Esophagus squamous epithelium (tissue), 4 donors: ENCODE measurements at regions not wholly inside any gene's neighbourhood (a gene's known extent, or its start where the extent isn't known, plus 50 kb on each side); places are given as distances from the start of the nearest gene placed in this dataset.

Experiments used
- CTCF ChIP-seq, 6 experiments: fragments of 450-650 bp in 4 of 6; fragments of 200-600 bp in 2 of 6; sonication (generic) in 2 of 6; IDR thresholded peaks; one replicate each; pipeline ENCODE4 v1.5.1; 2016 to 2019; ENCODE audit warnings: antibody characterized with exemption in 6 of 6, mild to moderate bottlenecking in 4 of 6, moderate library complexity in 4 of 6
- POLR2A ChIP-seq, 4 donors: fragments of 450-650 bp; IDR thresholded peaks; one replicate each; pipeline ENCODE4 v1.6.1; 2017; ENCODE audit warnings: antibody characterized with exemption in 4 of 4, mild to moderate bottlenecking in 4 of 4, moderate library complexity in 3 of 4

GRCh38 chr16:86791287-86792035 is 213.1 kb downstream of the FOXL1 start:
- no peak for TF ChIP-seq CTCF (IDR thresholded peaks at IDR 0.05)
- no peak for TF ChIP-seq POLR2A (IDR thresholded peaks at IDR 0.05)
